ENCODE measurements at regions not wholly inside any gene's neighbourhood (a gene's known extent, or its start where the extent isn't known, plus 50 kb on each side); places are given as distances from the start of the nearest gene placed in this dataset.

DNA sequence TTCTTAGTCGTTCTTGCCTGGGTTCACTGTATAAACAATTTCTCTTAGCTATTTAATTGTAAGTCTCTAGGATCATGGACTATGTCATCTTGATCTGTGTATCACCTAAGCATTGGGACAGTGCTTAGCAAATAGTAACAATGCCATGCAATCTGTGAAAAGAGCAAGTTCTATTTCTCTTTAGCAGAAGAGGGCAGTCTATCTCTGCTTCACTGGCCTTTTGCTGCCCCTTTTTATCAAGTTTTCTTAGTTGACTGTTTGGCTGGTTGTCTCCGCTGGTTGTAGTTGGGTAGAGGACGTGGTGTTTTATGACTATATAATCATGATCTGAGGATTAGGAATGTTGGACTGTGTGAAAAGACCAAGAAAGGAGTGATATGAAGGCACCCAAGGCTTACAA, 315.0 kb downstream of the JRKL start:
- no peaks in the 10 kb centered on the region for H3K4me1 Mint-ChIP-seq (ENCODE audit: low read depth, unreplicated experiment)
- no TSS peak for BruUV-seq (replicated peaks)
- peak in 1 of 2 experiments; percentile 41 for TF ChIP-seq CTCF (IDR thresholded peaks at IDR 0.05; ENCODE audit: insufficient read depth in 1 of 2, low read depth in 1 of 2, low read length in 1 of 2, severe bottlenecking in 1 of 2, unreplicated experiment in 1 of 2)
- Histone ChIP-seq H3K36me3 (ENCODE audit: control insufficient read depth, insufficient read depth, low read length) (no peaks in the 10 kb centered on the region), H3K9me3 (no peaks in the 10 kb centered on the region), H3K4me3 (ENCODE audit: low read depth, low read length) (no peak overlapping the region), H3K4me1 (no peaks in the 10 kb centered on the region), H3K27me3 (replicated peaks; ENCODE audit: control insufficient read depth, insufficient read depth, low read length) (no peaks in the 10 kb centered on the region)
- no peak overlapping the region for H3K27ac Mint-ChIP-seq (ENCODE audit: unreplicated experiment)
- no peaks in the 10 kb centered on the region for H3K36me3 Mint-ChIP-seq (ENCODE audit: insufficient read depth, unreplicated experiment)
- peaks cover 16% of the 10 kb centered on the region for H3K27me3 Mint-ChIP-seq (ENCODE audit: insufficient read depth, unreplicated experiment)
- no peak overlapping the region for H3K4me3 Mint-ChIP-seq (ENCODE audit: unreplicated experiment)
- ChIA-PET CTCF (no interaction called here), POLR2A (no interaction called here)
- DNase-seq, result peak in 1 of 2 experiments; percentile 20
- intact Hi-C loops (cut with micrococcal nuclease; ENCODE audit: unreplicated experiment), result loop anchor here (1.0 to 10.0 kb wide), 4 partner anchors 90 to 436 kb away; no protein-coding TSS in a partner anchor
- no peaks in the 10 kb centered on the region for H3K9me3 Mint-ChIP-seq (ENCODE audit: unreplicated experiment)

DNA sequence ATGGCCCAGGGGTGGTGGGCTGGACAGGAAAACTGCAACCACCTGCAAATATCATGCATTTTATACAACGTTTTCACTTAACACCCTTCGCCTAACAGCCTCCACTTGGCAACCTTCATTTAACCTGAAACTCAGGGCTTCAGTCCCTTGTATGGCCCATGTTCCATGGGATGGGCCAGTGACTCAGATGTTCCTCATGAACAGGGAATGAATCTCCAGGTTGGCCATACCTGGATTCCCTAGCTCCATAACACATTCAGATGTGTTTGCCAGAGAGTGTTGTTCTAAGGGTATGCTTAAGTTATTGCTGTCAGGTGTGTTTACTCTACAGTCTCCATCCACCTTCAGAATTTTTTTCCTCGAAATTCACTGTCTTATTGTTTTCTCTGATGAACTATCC, 316.9 kb downstream of the JRKL start:
- Mint-ChIP-seq H3K27me3 (ENCODE audit: insufficient read depth, unreplicated experiment) (peaks cover 14% of the 10 kb centered on the region), H3K4me1 (ENCODE audit: low read depth, unreplicated experiment) (no peaks in the 10 kb centered on the region), H3K36me3 (ENCODE audit: insufficient read depth, unreplicated experiment) (no peaks in the 10 kb centered on the region), H3K27ac (ENCODE audit: unreplicated experiment) (no peak overlapping the region), H3K9me3 (ENCODE audit: unreplicated experiment) (no peaks in the 10 kb centered on the region), H3K4me3 (ENCODE audit: unreplicated experiment) (no peak overlapping the region)
- BruUV-seq (replicated peaks), result no TSS peak
- ChIA-PET CTCF (interaction anchor here (1.3 kb wide), 1 partner anchor 242 kb away, joined by 3 read pairs; no protein-coding TSS in a partner anchor), POLR2A (no interaction called here)
- no peaks in the 10 kb centered on the region for H3K9me3 ChIP-seq
- H3K27me3 ChIP-seq (replicated peaks; ENCODE audit: control insufficient read depth, insufficient read depth, low read length), result no peaks in the 10 kb centered on the region
- intact Hi-C loops (cut with micrococcal nuclease; ENCODE audit: unreplicated experiment), result loop anchor here (10.0 kb wide), 1 partner anchor 198 kb away; no protein-coding TSS in a partner anchor
- no peak for TF ChIP-seq CTCF (IDR thresholded peaks at IDR 0.05; ENCODE audit: insufficient read depth in 1 of 2, low read depth in 1 of 2, low read length in 1 of 2, severe bottlenecking in 1 of 2, unreplicated experiment in 1 of 2)
- no peaks in the 10 kb centered on the region for H3K4me1 ChIP-seq
- no peak for DNase-seq
- H3K36me3 ChIP-seq (ENCODE audit: control insufficient read depth, insufficient read depth, low read length), result no peaks in the 10 kb centered on the region
- H3K4me3 ChIP-seq (ENCODE audit: low read depth, low read length), result no peak overlapping the region

GRCh38 chr11:96707273-96707672, 317.5 kb downstream of the JRKL start:
- DNase-seq, result no peak
- H3K9me3 ChIP-seq, result no peaks in the 10 kb centered on the region
- H3K36me3 ChIP-seq (ENCODE audit: control insufficient read depth, insufficient read depth, low read length), result no peaks in the 10 kb centered on the region
- TF ChIP-seq CTCF (IDR thresholded peaks at IDR 0.05; ENCODE audit: insufficient read depth in 1 of 2, low read depth in 1 of 2, low read length in 1 of 2, severe bottlenecking in 1 of 2, unreplicated experiment in 1 of 2), result no peak
- Mint-ChIP-seq H3K4me1 (ENCODE audit: low read depth, unreplicated experiment) (no peaks in the 10 kb centered on the region), H3K27ac (ENCODE audit: unreplicated experiment) (no peak overlapping the region), H3K4me3 (ENCODE audit: unreplicated experiment) (no peak overlapping the region), H3K36me3 (ENCODE audit: insufficient read depth, unreplicated experiment) (no peaks in the 10 kb centered on the region), H3K9me3 (ENCODE audit: unreplicated experiment) (no peaks in the 10 kb centered on the region), H3K27me3 (ENCODE audit: insufficient read depth, unreplicated experiment) (peaks cover 12% of the 10 kb centered on the region)
- POLR2A ChIA-PET, result no interaction called here
- no peak overlapping the region for H3K4me3 ChIP-seq (ENCODE audit: low read depth, low read length)
- CTCF ChIA-PET, result interaction anchor here (1.3 kb wide), 1 partner anchor 242 kb away, joined by 3 read pairs; no protein-coding TSS in a partner anchor
- no TSS peak for BruUV-seq (replicated peaks)
- no peaks in the 10 kb centered on the region for H3K4me1 ChIP-seq
- intact Hi-C loops (cut with micrococcal nuclease; ENCODE audit: unreplicated experiment), result loop anchor here (10.0 kb wide), 1 partner anchor 198 kb away; no protein-coding TSS in a partner anchor
- H3K27me3 ChIP-seq (replicated peaks; ENCODE audit: control insufficient read depth, insufficient read depth, low read length), result no peaks in the 10 kb centered on the region
